T-helper 2 cell treated with Interferon-gamma antibody and Interleukin-4, amounts not matched to agents 5 μg/mL and 100 μg/mL, for 36 hours (primary cell): ENCODE measurements at regions not wholly inside any gene's neighbourhood (a gene's known extent, or its start where the extent isn't known, plus 50 kb on each side); places are given as distances from the start of the nearest gene placed in this dataset.

Source experiments
- DNase-seq: peaks from one replicate; pipeline ENCODE4 v3.0.0; 2021; ENCODE audit warnings: low spot score
- H3K27ac Mint-ChIP-seq: one replicate; pipeline ENCODE4 v1.8.0; 2021; ENCODE audit warnings: mild to moderate bottlenecking, mixed read lengths
- H3K27me3 Mint-ChIP-seq: one replicate; pipeline ENCODE4 v1.8.0; 2021; ENCODE audit warnings: low read depth, mixed read lengths
- H3K36me3 Mint-ChIP-seq: one replicate; pipeline ENCODE4 v1.8.0; 2021; ENCODE audit warnings: low read depth, mixed read lengths
- H3K4me1 Mint-ChIP-seq: one replicate; pipeline ENCODE4 v1.8.0; 2021; ENCODE audit warnings: low read depth, mixed read lengths
- H3K4me3 Mint-ChIP-seq: one replicate; pipeline ENCODE4 v1.8.0; 2022; ENCODE audit warnings: mild to moderate bottlenecking, moderate library complexity, mixed read lengths
- H3K9me3 Mint-ChIP-seq: one replicate; pipeline ENCODE4 v1.8.0; 2021; ENCODE audit warnings: mixed read lengths

- Mint-ChIP-seq H3K4me3 (no peak overlapping the region), H3K4me1 (no peaks in the 10 kb centered on the region), H3K27me3 (no peaks in the 10 kb centered on the region), H3K9me3 (peaks cover 33% of the 10 kb centered on the region), H3K36me3 (no peaks in the 10 kb centered on the region), H3K27ac (no peak overlapping the region)
- no peak for DNase-seq
These were observed 526.4 kb downstream of the CBLN4 start for GRCh38 chr20:55478724-55479450.

DNA sequence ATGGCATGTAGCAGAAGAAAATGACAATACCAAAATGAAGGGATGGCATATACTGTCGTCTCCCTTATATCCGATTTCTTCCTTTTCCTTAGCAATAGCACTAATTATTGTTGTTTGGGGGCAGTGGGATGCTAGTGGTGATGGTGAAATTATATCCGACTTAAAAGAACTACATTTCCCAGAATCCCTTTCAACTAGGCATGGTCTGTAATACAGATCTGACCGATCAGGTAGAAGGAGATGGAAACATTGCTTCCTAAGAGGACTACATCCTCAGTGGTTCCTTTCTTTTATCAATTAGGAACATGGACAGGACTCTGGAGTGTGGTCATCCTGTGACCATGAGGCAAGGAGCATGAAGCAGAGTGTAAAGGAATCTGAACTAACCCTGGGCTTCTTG is 532.6 kb downstream of the CBLN4 start:
- no peaks in the 10 kb centered on the region for H3K27me3 Mint-ChIP-seq
- no peaks in the 10 kb centered on the region for H3K36me3 Mint-ChIP-seq
- H3K4me1 Mint-ChIP-seq = no peaks in the 10 kb centered on the region
- H3K4me3 Mint-ChIP-seq = no peak overlapping the region
- no peak overlapping the region for H3K27ac Mint-ChIP-seq
- peaks cover 14% of the 10 kb centered on the region for H3K9me3 Mint-ChIP-seq
- DNase-seq = no peak

- H3K4me3 Mint-ChIP-seq = no peak overlapping the region
- no peak for DNase-seq
- peaks cover 1% of the 10 kb centered on the region for H3K36me3 Mint-ChIP-seq
- H3K4me1 Mint-ChIP-seq = no peaks in the 10 kb centered on the region
- H3K9me3 Mint-ChIP-seq = peaks cover 17% of the 10 kb centered on the region
- no peaks in the 10 kb centered on the region for H3K27me3 Mint-ChIP-seq
- no peak overlapping the region for H3K27ac Mint-ChIP-seq
These were observed 534.0 kb downstream of the CBLN4 start for GRCh38 chr20:55471052-55472006.

DNA sequence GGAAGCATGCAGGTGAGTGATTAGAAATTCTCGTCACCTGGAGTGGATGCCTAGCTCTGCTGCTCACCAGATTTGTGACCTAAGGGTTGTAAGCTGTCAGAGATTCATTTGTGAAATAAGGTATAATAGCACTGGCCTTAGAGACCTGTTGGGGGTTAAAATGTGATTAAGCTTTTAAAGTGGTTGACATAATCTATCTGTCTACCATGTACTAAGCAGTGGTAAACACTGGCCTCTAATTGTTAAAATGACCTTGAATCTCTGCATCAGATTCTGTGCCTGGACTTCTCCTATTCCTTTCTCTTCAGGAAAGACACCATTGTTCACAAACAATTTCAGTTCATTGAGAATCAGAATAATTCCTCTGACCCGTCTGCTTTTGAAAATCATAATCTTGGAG is 536.2 kb downstream of the CBLN4 start:
- Mint-ChIP-seq H3K27me3 (no peaks in the 10 kb centered on the region), H3K27ac (no peak overlapping the region), H3K4me1 (no peaks in the 10 kb centered on the region), H3K36me3 (peaks cover 1% of the 10 kb centered on the region), H3K4me3 (no peak overlapping the region), H3K9me3 (peaks cover 20% of the 10 kb centered on the region)
- no peak for DNase-seq

GRCh38 chr20:55461519-55461918 is 543.8 kb downstream of the CBLN4 start:
- no peak overlapping the region for H3K4me3 Mint-ChIP-seq
- DNase-seq = no peak
- H3K27me3 Mint-ChIP-seq = no peaks in the 10 kb centered on the region
- H3K36me3 Mint-ChIP-seq = no peaks in the 10 kb centered on the region
- H3K27ac Mint-ChIP-seq = no peak overlapping the region
- peaks cover 8% of the 10 kb centered on the region for H3K9me3 Mint-ChIP-seq
- no peaks in the 10 kb centered on the region for H3K4me1 Mint-ChIP-seq

- H3K4me3 Mint-ChIP-seq = no peak overlapping the region
These were observed 548.9 kb downstream of the CBLN4 start for GRCh38 chr20:55456316-55456940.

GRCh38 chr20:55449091-55449490 is 556.2 kb downstream of the CBLN4 start:
- no peak overlapping the region for H3K27ac Mint-ChIP-seq
- no peak for DNase-seq
- peaks cover 36% of the 10 kb centered on the region for H3K9me3 Mint-ChIP-seq
- H3K4me1 Mint-ChIP-seq = no peaks in the 10 kb centered on the region
- no peaks in the 10 kb centered on the region for H3K36me3 Mint-ChIP-seq
- H3K4me3 Mint-ChIP-seq = no peak overlapping the region
- no peaks in the 10 kb centered on the region for H3K27me3 Mint-ChIP-seq

More at GRCh38 chr20:55456316-55456940, 548.9 kb downstream of the CBLN4 start:
- Mint-ChIP-seq H3K27ac (no peak overlapping the region), H3K27me3 (no peaks in the 10 kb centered on the region), H3K36me3 (no peaks in the 10 kb centered on the region), H3K9me3 (peaks cover 13% of the 10 kb centered on the region), H3K4me1 (no peaks in the 10 kb centered on the region)
- DNase-seq = no peak

- Mint-ChIP-seq H3K36me3 (no peaks in the 10 kb centered on the region), H3K27ac (no peak overlapping the region), H3K4me3 (no peak overlapping the region), H3K27me3 (no peaks in the 10 kb centered on the region), H3K4me1 (no peaks in the 10 kb centered on the region), H3K9me3 (peaks cover 38% of the 10 kb centered on the region)
- DNase-seq = no peak
These were observed 559.0 kb downstream of the CBLN4 start for GRCh38 chr20:55446301-55446700.

DNA sequence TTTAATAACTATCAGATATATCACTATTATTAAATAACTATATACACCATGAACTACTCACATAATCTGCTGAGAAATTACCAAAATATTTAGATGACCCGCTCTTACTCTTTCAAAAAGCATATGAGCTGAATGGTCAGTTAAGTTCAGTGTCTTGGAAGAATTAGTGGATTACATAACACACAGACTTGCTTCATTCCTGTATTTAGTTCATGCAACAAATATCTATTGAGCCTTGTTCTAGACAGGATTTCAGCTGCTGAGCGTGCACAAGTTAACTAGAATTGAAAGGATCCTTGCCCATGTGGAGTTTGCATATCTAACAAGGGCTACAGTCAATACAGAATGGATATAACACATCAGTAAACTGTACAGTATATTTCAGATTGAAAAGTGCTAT is 566.2 kb downstream of the CBLN4 start:
- no peaks in the 10 kb centered on the region for H3K4me1 Mint-ChIP-seq
- no peak overlapping the region for H3K4me3 Mint-ChIP-seq
- DNase-seq = no peak
- H3K36me3 Mint-ChIP-seq = no peaks in the 10 kb centered on the region
- H3K27me3 Mint-ChIP-seq = no peaks in the 10 kb centered on the region
- H3K9me3 Mint-ChIP-seq = peaks cover 17% of the 10 kb centered on the region
- no peak overlapping the region for H3K27ac Mint-ChIP-seq

GRCh38 chr20:55437798-55438415 is 567.4 kb downstream of the CBLN4 start:
- Mint-ChIP-seq H3K4me1 (no peaks in the 10 kb centered on the region), H3K36me3 (no peaks in the 10 kb centered on the region), H3K27ac (no peak overlapping the region), H3K9me3 (peaks cover 13% of the 10 kb centered on the region), H3K4me3 (no peak overlapping the region), H3K27me3 (no peaks in the 10 kb centered on the region)
- no peak for DNase-seq

- Mint-ChIP-seq H3K9me3 (peaks cover 43% of the 10 kb centered on the region), H3K4me3 (no peak overlapping the region), H3K27me3 (no peaks in the 10 kb centered on the region), H3K36me3 (no peaks in the 10 kb centered on the region), H3K4me1 (no peaks in the 10 kb centered on the region), H3K27ac (no peak overlapping the region)
- DNase-seq = no peak
These were observed 580.4 kb downstream of the CBLN4 start for GRCh38 chr20:55424968-55425367.

- Mint-ChIP-seq H3K4me3 (no peak overlapping the region), H3K27me3 (no peaks in the 10 kb centered on the region), H3K4me1 (no peaks in the 10 kb centered on the region), H3K9me3 (peaks cover 45% of the 10 kb centered on the region), H3K27ac (no peak overlapping the region), H3K36me3 (no peaks in the 10 kb centered on the region)
- no peak for DNase-seq
These were observed 580.8 kb downstream of the CBLN4 start for GRCh38 chr20:55424476-55424875.

DNA sequence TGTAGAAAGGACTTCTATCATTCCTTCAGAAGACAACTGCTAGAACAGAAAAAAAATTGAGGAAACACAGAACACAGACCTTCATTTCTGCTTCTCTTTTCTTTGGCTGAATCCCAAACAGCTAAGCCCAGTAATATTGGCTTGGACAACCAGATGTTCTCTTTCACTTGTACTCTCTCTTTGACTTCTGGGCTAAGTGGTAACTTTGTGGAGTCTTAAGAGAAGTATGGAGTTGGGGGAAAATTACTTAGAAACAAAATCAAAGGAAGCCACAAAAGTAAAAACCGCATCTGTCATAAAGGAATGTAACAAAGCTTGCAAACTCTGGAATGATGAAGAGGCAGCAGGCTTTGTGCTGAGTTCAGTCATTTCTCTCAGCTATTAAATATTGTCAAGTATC is 587.5 kb downstream of the CBLN4 start:
- Mint-ChIP-seq H3K36me3 (no peaks in the 10 kb centered on the region), H3K27ac (no peak overlapping the region), H3K4me1 (no peaks in the 10 kb centered on the region), H3K9me3 (peaks cover 29% of the 10 kb centered on the region), H3K27me3 (no peaks in the 10 kb centered on the region), H3K4me3 (no peak overlapping the region)
- DNase-seq = no peak
